ENCODE measurements at regions not wholly inside any gene's neighbourhood (a gene's known extent, or its start where the extent isn't known, plus 50 kb on each side); places are given as distances from the start of the nearest gene placed in this dataset.
A peak's percentile ranks its signal among the peaks of the same experiment; 100 is the strongest.

GRCh38 chr2:207328944-207329386 is 163.2 kb upstream of the KLF7 start:
- no peak for DNase-seq (ENCODE audit: low read depth)
- H3K4me3 ChIP-seq (ENCODE audit: low read depth, low read length), result no peak overlapping the region
- no peak for TF ChIP-seq CTCF (conservative IDR thresholded peaks at IDR 0.05; ENCODE audit: low read depth, low read length)

- TF ChIP-seq CTCF (conservative IDR thresholded peaks at IDR 0.05; ENCODE audit: low read depth, low read length), result no peak
- no peak overlapping the region for H3K4me3 ChIP-seq (ENCODE audit: low read depth, low read length)
- peak; percentile 91 for DNase-seq (ENCODE audit: low read depth)
Measured at GRCh38 chr2:207330912-207331311, 165.2 kb upstream of the KLF7 start.

- no peak for DNase-seq (ENCODE audit: low read depth)
- no peak for TF ChIP-seq CTCF (conservative IDR thresholded peaks at IDR 0.05; ENCODE audit: low read depth, low read length)
Measured at GRCh38 chr2:207331674-207332073, 165.9 kb upstream of the KLF7 start.

GRCh38 chr2:207332480-207333212 is 166.9 kb upstream of the KLF7 start:
- DNase-seq (ENCODE audit: low read depth), result no peak
- no peak for TF ChIP-seq CTCF (conservative IDR thresholded peaks at IDR 0.05; ENCODE audit: low read depth, low read length)
- H3K4me3 ChIP-seq (ENCODE audit: low read depth, low read length), result no peak overlapping the region

More at GRCh38 chr2:207331674-207332073, 165.9 kb upstream of the KLF7 start:
- H3K4me3 ChIP-seq (ENCODE audit: low read depth, low read length), result no peak overlapping the region

- DNase-seq (ENCODE audit: low read depth), result no peak
- H3K4me3 ChIP-seq (ENCODE audit: low read depth, low read length), result no peak overlapping the region
- no peak for TF ChIP-seq CTCF (conservative IDR thresholded peaks at IDR 0.05; ENCODE audit: low read depth, low read length)
Measured at GRCh38 chr2:207333599-207334300, 168.0 kb upstream of the KLF7 start.

- no peak for DNase-seq (ENCODE audit: low read depth)
- H3K4me3 ChIP-seq (ENCODE audit: low read depth, low read length), result peak overlapping the region; percentile 34
- TF ChIP-seq CTCF (conservative IDR thresholded peaks at IDR 0.05; ENCODE audit: low read depth, low read length), result no peak
Measured at GRCh38 chr2:207334301-207334623, 168.5 kb upstream of the KLF7 start.
